EH (cell line): ENCODE measurements at regions not wholly inside any gene's neighbourhood (a gene's known extent, or its start where the extent isn't known, plus 50 kb on each side); places are given as distances from the start of the nearest gene placed in this dataset.
A peak's percentile ranks its signal among the peaks of the same experiment; 100 is the strongest.

Experiments
- DNase-seq: peaks from one replicate; pipeline ENCODE4 v3.0.0-alpha.2; 2015; ENCODE audit warnings: low read depth

DNA sequence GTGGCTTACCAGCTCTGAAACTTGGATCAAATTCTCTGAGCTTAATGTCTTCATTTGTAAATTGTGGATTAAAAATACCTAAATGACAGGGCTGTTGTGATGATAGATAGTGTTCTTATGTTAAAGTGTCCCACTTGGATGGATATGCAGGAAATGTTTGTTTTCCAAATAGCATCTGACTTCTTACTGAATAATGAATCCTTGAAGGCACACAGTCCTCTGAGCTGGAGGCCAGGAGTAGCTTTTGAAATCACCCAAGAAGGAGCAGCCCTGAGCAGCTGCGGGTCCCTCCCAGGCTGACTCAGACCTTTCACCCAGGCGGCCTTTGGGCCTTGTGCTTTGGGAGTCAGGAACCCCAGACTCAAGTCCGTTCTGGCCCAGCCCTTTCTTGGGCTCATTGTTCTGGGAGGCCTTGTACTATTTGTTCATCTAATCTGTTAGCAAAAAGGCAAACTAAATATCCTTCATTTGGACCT lies 173.0 kb upstream of the GATA6 start:
- DNase-seq, result no peak

GRCh38 chr18:21997207-21998143 lies 171.9 kb upstream of the GATA6 start:
- DNase-seq, result peak; percentile 49

GRCh38 chr18:21998486-21998885 lies 170.9 kb upstream of the GATA6 start:
- DNase-seq, result no peak

DNA sequence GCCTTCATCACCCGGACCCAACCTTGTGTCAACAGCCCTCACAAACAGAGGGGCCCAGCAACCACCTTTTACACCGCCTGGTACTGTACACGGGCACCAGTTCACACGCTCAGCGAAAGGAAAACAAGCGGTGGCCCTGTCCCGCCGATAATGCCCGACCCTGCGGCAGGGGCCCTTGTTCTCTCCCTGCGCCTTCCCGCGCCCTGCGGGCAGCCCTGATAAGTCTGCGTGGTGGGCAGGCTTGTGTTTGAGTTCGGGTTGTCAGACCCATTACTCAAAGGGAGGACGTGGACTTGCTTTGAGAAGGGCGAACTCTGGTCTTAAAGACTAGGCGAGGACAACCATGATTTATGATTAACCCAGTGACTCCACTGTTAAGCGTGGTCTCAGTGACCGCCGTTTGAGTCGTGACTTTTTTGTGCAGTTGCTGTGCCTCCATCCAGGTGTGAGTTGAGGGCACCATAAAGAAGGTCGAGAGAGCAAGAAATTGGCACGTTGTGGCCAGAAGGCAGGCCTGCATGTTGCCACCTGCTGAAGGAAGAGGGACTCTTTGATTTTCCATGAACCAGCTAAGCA lies 167.4 kb upstream of the GATA6 start:
- DNase-seq, result no peak

GRCh38 chr18:22005191-22005841 lies 164.1 kb upstream of the GATA6 start:
- no peak for DNase-seq

DNA sequence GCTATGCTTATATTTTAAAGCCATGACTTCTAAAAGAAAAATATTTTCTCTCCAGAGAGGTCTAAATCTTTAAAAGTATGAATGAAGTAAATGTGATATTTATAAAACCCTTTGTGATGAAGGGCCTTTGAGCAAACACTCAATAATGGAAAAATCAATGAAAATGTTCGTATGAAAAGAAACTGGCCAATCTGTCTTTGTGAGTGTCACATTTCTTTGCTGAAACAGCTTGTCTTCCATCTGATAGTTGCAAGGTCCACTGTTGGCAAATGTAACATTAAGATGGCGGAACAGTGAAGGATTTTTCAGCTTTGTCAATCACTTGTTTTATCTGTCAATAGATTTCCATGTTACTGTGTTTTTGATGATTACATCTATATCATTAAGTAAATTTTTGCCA lies 162.9 kb upstream of the GATA6 start:
- no peak for DNase-seq

- no peak for DNase-seq
Measured at GRCh38 chr18:22009242-22009641, 160.1 kb upstream of the GATA6 start.

- DNase-seq, result no peak
Measured at GRCh38 chr18:22013993-22014392, 155.4 kb upstream of the GATA6 start.

GRCh38 chr18:22015156-22015555 lies 154.2 kb upstream of the GATA6 start:
- no peak for DNase-seq

GRCh38 chr18:22018366-22018765 lies 151.0 kb upstream of the GATA6 start:
- DNase-seq, result no peak

- DNase-seq, result no peak
Measured at GRCh38 chr18:22019193-22019592, 150.2 kb upstream of the GATA6 start.

GRCh38 chr18:22020127-22020866 lies 149.1 kb upstream of the GATA6 start:
- DNase-seq, result no peak

DNA sequence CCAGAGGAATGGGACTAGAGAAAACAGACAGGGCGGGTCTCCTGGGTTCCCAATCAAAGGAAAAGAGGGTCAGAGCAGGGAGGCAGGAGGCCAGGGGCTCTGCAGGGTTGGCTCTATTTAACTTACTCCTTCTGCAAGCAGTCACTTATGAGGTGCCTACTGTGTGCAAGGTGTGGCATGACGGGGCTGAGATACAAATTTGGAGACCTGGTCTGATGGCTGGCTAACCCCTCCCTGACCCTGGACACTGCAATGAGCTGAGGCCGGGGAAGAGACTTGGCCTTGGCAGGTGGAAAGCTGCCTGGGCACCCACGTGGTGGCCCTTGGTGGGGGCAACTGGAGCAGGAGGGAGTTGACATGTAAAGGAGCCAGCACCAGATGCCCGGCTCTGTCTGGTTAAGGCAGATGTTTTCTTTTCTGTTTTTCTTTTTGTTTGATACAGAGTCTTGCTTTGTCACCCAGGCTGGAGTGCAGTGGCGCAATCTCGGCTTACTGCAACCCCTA lies 148.5 kb upstream of the GATA6 start:
- DNase-seq, result no peak

GRCh38 chr18:22021701-22022100 lies 147.7 kb upstream of the GATA6 start:
- DNase-seq, result no peak

DNA sequence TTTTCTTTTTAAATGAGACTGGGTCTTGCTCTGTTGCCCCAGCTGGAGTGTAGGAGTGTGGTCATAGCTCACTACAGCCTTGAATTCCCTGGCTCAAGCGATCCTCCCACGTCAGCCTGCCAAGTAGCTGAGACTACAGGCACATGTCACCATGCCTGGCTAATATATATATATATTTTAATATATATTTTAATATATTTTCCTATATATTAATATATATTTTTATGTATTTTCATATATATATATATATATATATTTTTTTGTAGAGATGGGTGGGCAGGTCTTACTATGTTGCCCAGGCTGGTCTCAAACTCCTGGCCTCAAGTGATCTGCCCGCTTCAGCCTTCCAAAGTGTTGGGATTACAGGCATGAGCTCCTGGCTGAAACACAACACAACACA lies 144.5 kb upstream of the GATA6 start:
- no peak for DNase-seq

DNA sequence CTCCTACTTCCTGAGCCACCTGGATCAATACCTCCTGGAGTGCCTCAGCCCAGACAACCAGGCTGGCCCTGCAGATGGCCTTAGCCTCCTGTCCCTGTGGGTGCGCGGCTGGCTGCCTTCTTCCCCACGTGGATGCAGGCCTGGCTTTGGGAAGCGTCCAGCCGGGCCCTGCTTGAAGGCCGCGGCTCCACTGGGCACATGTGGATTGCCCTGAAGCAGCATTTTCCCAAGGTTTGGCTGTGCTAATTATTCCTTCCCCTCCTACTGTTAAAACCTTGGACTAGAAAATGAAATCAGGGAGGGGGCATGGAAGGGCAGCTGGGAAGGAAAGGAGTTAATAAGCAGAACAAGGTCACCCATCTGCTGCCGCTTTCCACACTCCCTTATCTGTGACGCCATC lies 143.0 kb upstream of the GATA6 start:
- DNase-seq, result no peak

DNA sequence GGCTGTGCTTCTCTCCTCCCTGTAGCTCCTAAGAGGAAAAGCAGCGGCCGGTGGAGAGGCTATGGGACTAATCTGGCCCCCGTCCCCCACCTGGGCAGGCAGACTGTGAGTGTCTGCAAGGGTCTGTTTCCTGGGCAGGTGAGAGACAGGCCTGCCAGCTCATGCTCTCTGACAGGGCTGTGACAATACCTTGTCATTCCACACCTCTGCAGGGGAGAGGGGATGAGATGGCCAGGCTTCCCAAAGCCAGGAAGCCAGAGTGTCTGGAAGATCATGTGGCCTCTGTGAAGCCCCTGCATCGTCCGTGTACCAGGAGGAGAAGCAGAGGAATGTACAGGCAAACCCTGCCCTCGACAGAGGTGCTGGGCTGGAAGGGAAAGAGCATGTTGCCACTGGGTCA lies 142.5 kb upstream of the GATA6 start:
- DNase-seq, result no peak

- DNase-seq, result no peak
Measured at GRCh38 chr18:22031611-22032010, 137.8 kb upstream of the GATA6 start.

DNA sequence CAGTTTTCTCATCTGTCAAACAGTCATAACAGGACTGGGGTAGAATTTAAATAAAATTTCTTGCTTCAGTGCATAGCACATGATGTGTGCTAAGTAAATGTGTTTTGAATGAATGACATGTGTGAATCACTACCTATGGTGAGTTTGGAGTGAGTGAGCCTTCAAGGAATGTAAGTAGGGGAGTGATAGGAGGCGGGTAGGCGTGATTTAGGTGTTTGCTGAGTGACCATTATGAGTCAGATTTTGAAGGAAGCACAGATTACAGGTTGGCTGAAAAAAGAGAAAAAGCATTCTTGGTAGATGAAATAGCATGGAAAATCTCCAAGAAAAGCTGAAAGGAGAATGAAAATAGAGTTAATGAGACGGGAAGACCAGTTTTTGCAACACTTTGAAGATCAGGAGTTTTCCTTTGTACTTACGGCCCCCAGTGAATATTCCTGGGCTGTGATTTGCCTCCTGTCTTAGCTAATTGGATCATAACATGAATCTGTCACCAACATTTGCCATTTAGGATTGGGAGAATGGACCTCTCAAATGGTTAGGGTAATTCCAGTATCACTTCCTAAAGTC lies 136.9 kb upstream of the GATA6 start:
- DNase-seq, result peak; percentile 74

DNA sequence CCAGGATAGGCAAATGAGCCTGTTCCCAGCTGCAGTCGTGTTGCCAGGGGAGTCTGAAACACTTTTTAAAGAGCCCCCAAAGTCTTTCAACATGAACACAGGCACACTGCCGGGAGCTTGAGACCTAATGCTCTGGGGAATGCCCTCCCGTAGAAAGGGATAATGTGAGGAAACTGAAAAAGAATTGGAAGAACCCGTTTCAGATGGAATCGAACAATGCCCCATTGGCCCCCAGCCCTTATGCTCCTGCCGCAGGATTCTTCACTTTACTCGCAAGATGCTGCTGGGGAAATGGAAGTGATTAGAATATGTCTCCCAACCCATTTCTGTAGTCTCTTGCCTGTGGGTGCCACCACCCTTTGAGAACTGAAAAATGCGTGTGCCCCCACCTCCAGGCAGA lies 136.3 kb upstream of the GATA6 start:
- no peak for DNase-seq

DNA sequence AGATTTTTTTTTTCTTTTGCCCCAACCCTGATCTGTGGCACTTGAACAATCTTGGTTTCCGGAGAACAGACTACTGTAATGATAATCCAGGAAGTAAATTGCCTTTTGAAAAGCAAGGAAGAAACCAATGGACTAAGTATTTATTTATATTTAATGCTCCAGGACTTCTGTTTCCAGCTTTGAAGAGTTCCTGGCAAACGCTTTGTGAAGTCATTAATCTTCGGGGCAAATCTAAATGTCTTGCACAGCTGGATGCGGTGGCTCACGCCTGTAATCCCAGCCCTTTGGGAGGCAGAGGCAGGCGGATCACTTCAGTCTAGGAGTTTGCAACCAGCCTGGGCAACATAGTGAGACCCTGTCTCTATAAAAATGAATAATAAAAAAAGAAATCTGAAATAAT lies 135.1 kb upstream of the GATA6 start:
- DNase-seq, result no peak

DNA sequence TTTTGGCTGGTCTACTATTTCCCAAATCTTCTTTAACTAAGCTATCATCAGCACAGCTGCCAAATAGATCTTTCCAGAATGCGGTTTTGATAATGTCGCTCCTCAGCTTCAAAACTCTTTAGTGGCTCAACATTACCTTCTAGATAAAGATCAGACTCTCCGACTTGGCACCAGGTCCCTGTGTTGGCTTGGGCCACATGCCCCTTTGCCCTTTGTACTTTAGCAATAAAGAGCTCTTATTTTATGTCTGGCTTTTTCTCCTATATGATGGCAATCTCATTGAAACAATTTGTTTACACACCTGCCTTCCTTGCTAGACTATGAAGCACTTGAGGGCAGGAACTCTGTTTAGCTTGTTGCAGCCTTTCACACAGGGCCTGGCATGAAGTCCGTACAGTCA lies 128.9 kb upstream of the GATA6 start:
- DNase-seq, result no peak
